ENCODE measurements at regions not wholly inside any gene's neighbourhood (a gene's known extent, or its start where the extent isn't known, plus 50 kb on each side); places are given as distances from the start of the nearest gene placed in this dataset.
"Not testable (repeated sequence)": the region's sequence is repeated elsewhere in the genome, so short reads cannot be mapped to it uniquely, and the experiment has no call there.

DNA sequence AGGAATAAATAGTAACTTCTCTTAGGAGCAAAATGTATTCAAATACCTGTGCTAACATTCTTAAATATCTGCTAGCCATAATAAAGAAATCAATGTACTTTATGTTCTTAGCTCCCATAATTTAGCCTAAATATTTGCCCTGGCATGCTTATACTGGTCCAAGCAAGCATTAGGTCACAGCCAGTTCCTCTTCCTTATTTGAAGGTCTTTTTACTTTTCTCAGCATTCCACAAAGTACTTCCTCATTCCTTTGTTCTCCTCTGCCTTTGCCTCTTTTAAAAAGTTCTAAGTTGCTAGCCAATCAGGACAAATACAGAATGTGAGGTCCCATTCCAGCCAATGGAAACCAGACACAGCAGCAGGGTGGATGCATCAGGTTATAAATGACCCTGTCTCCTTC lies 102.9 kb upstream of the INTU start:
- not testable (repeated sequence) for TF ChIP-seq POLR2AphosphoS5 (IDR thresholded peaks at IDR 0.05; ENCODE audit: low read depth, low read length); KLF6 (CRISPR knock-in tag; IDR thresholded peaks at IDR 0.05); MAFK (conservative IDR thresholded peaks at IDR 0.05 in 1 of 2, IDR thresholded peaks at IDR 0.05 in 1 of 2; ENCODE audit: low read length in 2 of 2); RFX5 (IDR thresholded peaks at IDR 0.05; ENCODE audit: low read depth, low read length); CHD2 (IDR thresholded peaks at IDR 0.05; ENCODE audit: low read depth, low read length); ZNF24 (IDR thresholded peaks at IDR 0.05); ZNF615 (CRISPR knock-in tag; IDR thresholded peaks at IDR 0.05; ENCODE audit: borderline replicate concordance); TP53 (CRISPR knock-in tag; conservative IDR thresholded peaks at IDR 0.05); BRF2 (CRISPR knock-in tag; IDR thresholded peaks at IDR 0.05); ETV6 (CRISPR knock-in tag; conservative IDR thresholded peaks at IDR 0.05)
- TF ChIP-seq, protein P1, sequence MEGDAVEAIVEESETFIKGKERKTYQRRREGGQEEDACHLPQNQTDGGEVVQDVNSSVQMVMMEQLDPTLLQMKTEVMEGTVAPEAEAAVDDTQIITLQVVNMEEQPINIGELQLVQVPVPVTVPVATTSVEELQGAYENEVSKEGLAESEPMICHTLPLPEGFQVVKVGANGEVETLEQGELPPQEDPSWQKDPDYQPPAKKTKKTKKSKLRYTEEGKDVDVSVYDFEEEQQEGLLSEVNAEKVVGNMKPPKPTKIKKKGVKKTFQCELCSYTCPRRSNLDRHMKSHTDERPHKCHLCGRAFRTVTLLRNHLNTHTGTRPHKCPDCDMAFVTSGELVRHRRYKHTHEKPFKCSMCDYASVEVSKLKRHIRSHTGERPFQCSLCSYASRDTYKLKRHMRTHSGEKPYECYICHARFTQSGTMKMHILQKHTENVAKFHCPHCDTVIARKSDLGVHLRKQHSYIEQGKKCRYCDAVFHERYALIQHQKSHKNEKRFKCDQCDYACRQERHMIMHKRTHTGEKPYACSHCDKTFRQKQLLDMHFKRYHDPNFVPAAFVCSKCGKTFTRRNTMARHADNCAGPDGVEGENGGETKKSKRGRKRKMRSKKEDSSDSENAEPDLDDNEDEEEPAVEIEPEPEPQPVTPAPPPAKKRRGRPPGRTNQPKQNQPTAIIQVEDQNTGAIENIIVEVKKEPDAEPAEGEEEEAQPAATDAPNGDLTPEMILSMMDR (CRISPR knock-in tag; IDR thresholded peaks at IDR 0.05), result not testable (repeated sequence)
- TF ChIP-seq, protein P2, sequence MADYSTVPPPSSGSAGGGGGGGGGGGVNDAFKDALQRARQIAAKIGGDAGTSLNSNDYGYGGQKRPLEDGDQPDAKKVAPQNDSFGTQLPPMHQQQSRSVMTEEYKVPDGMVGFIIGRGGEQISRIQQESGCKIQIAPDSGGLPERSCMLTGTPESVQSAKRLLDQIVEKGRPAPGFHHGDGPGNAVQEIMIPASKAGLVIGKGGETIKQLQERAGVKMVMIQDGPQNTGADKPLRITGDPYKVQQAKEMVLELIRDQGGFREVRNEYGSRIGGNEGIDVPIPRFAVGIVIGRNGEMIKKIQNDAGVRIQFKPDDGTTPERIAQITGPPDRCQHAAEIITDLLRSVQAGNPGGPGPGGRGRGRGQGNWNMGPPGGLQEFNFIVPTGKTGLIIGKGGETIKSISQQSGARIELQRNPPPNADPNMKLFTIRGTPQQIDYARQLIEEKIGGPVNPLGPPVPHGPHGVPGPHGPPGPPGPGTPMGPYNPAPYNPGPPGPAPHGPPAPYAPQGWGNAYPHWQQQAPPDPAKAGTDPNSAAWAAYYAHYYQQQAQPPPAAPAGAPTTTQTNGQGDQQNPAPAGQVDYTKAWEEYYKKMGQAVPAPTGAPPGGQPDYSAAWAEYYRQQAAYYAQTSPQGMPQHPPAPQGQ (CRISPR knock-in tag; IDR thresholded peaks at IDR 0.05; ENCODE audit: borderline replicate concordance), result not testable (repeated sequence)
